C4-2B (cell line): ENCODE measurements at regions not wholly inside any gene's neighbourhood (a gene's known extent, or its start where the extent isn't known, plus 50 kb on each side); places are given as distances from the start of the nearest gene placed in this dataset.

Experiments used
- H3K27ac ChIP-seq: fragments of 450-650 bp; 2 replicates; pipeline ENCODE4 v1.5.1; 2017
- CTCF ChIP-seq: fragments of 450-650 bp; conservative IDR thresholded peaks from 2 replicates; pipeline ENCODE4 v1.5.1; 2017; ENCODE audit warnings: mild to moderate bottlenecking
- ZFX ChIP-seq: fragments of 450-650 bp; IDR thresholded peaks from 2 replicates; pipeline ENCODE4 v1.6.1; 2017

GRCh38 chr6:14313248-14313647 lies 195.7 kb downstream of the CD83 start:
- H3K27ac ChIP-seq, result no peak overlapping the region
- TF ChIP-seq CTCF, result no peak
- TF ChIP-seq ZFX, result no peak

DNA sequence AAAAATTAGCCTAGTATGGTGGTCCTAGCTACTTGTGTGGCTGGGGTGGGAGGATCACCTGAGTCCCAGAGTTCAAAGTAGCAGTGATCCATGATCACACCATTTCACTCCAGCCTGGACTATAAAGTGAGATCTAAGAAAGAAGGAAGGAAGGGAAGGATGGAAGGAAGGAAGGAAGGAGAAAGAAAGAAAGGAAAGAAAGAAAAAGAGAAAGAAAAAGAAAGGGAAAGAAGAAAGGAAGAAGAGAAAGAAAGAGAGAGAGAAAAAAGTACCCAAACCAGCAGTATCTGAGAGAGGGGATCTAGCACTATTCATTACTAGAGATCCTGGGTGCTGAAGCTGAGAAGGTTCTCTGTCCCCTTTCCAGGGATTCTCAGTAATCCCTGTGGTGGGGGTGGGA lies 197.8 kb downstream of the CD83 start:
- TF ChIP-seq ZFX, result no peak
- TF ChIP-seq CTCF, result no peak
- no peak overlapping the region for H3K27ac ChIP-seq

GRCh38 chr6:14316651-14317386 lies 199.2 kb downstream of the CD83 start:
- H3K27ac ChIP-seq, result peak overlapping the region; percentile 33
- TF ChIP-seq ZFX, result no peak
- TF ChIP-seq CTCF, result peak; percentile 51

GRCh38 chr6:14317387-14317970 lies 199.9 kb downstream of the CD83 start:
- TF ChIP-seq ZFX (no peak), CTCF (peak; percentile 19; the same call in 1 of the 2 replicates)
- peak overlapping the region; percentile 33 for H3K27ac ChIP-seq

- H3K27ac ChIP-seq, result no peak overlapping the region
- no peak for TF ChIP-seq ZFX
- TF ChIP-seq CTCF, result no peak
These were observed 202.8 kb downstream of the CD83 start for GRCh38 chr6:14320332-14320731.

GRCh38 chr6:14321992-14322772 lies 204.6 kb downstream of the CD83 start:
- TF ChIP-seq CTCF (peak; percentile 15; the same call in 1 of the 2 replicates), ZFX (no peak)
- no peak overlapping the region for H3K27ac ChIP-seq

GRCh38 chr6:14322841-14323240 lies 205.3 kb downstream of the CD83 start:
- TF ChIP-seq CTCF (no peak), ZFX (no peak)
- H3K27ac ChIP-seq, result no peak overlapping the region
